ENCODE measurements at regions not wholly inside any gene's neighbourhood (a gene's known extent, or its start where the extent isn't known, plus 50 kb on each side); places are given as distances from the start of the nearest gene placed in this dataset.
"Not testable (repeated sequence)": the region's sequence is repeated elsewhere in the genome, so short reads cannot be mapped to it uniquely, and the experiment has no call there.

DNA sequence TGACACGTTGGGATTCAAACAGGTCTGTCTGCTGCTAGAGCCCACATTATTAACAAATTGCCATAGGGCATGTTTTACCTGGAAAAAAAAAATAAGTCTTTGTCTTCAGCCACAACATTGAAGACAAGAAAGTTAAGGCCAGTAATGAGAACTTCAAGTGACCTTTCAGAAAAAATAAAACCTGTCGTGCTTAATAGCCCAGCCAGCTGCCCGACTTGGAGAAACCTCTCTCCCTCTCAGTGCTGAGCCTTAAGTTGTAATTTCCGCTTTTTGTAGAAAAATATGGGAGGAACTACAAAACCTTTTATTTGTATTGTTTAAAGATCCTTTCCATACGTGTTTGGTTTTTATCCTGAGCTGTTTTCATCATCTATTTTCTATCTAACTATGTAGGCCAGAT is 454.3 kb upstream of the SLITRK6 start:
- H3K4me3 Mint-ChIP-seq; ATAC-seq; H3K27ac Mint-ChIP-seq; H3K4me1 ChIP-seq (ENCODE audit: control insufficient read depth, insufficient read depth, low read length); H3K4me1 Mint-ChIP-seq; H3K9me3 Mint-ChIP-seq; H3K36me3 Mint-ChIP-seq; H3K27ac ChIP-seq (ENCODE audit: low read length); H3K4me3 ChIP-seq (ENCODE audit: low read length); H3K36me3 ChIP-seq (ENCODE audit: control insufficient read depth, insufficient read depth, low read length); H3K27me3 ChIP-seq (ENCODE audit: control insufficient read depth, insufficient read depth, low read length); H3K27me3 Mint-ChIP-seq (ENCODE audit: low read depth in 2 of 2); DNase-seq; intact Hi-C loops (cut with micrococcal nuclease); H3K9me3 ChIP-seq (ENCODE audit: control insufficient read depth, insufficient read depth, low read length): not testable (repeated sequence)
- WGBS (ENCODE audit: insufficient coverage), result no CpG with 5 or more reads among the region's 5 CpGs

DNA sequence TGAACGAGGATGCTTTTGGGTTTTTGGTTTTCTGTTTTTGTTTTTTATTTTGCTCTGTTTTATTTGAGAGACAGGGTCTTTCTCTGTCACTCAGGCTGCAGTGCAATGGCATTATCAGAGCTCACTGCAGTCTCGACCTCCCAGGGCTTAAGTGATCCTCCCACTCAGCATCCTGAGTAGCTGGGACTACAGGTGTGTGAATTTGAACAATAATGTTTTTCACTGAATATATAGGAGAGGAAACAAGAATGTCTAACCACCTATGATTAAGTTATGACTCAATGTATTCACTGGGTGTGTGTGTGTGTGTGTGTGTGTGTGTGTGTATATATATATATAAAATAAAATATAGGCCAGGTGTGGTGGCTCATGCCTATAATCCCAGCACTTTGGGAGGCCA is 456.6 kb upstream of the SLITRK6 start:
- H3K4me1 ChIP-seq (ENCODE audit: control insufficient read depth, insufficient read depth, low read length); H3K36me3 Mint-ChIP-seq; H3K4me1 Mint-ChIP-seq; H3K36me3 ChIP-seq (ENCODE audit: control insufficient read depth, insufficient read depth, low read length); DNase-seq; H3K27ac ChIP-seq (ENCODE audit: low read length); H3K4me3 Mint-ChIP-seq; intact Hi-C loops (cut with micrococcal nuclease); H3K27me3 ChIP-seq (ENCODE audit: control insufficient read depth, insufficient read depth, low read length); ATAC-seq; H3K9me3 Mint-ChIP-seq; H3K27ac Mint-ChIP-seq; H3K27me3 Mint-ChIP-seq (ENCODE audit: low read depth in 2 of 2); H3K9me3 ChIP-seq (ENCODE audit: control insufficient read depth, insufficient read depth, low read length); H3K4me3 ChIP-seq (ENCODE audit: low read length): not testable (repeated sequence)
- WGBS (ENCODE audit: insufficient coverage), result no CpG with 5 or more reads among the region's 2 CpGs

GRCh38 chr13:86269511-86269910 is 470.3 kb upstream of the SLITRK6 start:
- H3K4me1 Mint-ChIP-seq, result no peaks in the 10 kb centered on the region
- H3K4me3 Mint-ChIP-seq, result no peak overlapping the region
- DNase-seq (no peak), ATAC-seq (no peak)
- no peaks in the 10 kb centered on the region for H3K27me3 ChIP-seq (ENCODE audit: control insufficient read depth, insufficient read depth, low read length)
- H3K27ac ChIP-seq (ENCODE audit: low read length), result no peak overlapping the region
- no peak overlapping the region for H3K4me3 ChIP-seq (ENCODE audit: low read length)
- no peaks in the 10 kb centered on the region for H3K9me3 ChIP-seq (ENCODE audit: control insufficient read depth, insufficient read depth, low read length)
- peaks cover 3 to 10% of the 10 kb centered on the region in 2 donors for H3K9me3 Mint-ChIP-seq
- no peaks in the 10 kb centered on the region for H3K36me3 ChIP-seq (ENCODE audit: control insufficient read depth, insufficient read depth, low read length)
- TF ChIP-seq CTCF (IDR thresholded peaks at IDR 0.05), result no peak
- no peaks in the 10 kb centered on the region for H3K4me1 ChIP-seq (ENCODE audit: control insufficient read depth, insufficient read depth, low read length)
- intact Hi-C loops (cut with micrococcal nuclease), result no loop called here
- H3K27ac Mint-ChIP-seq, result no peak overlapping the region
- no peaks in the 10 kb centered on the region for H3K36me3 Mint-ChIP-seq
- H3K27me3 Mint-ChIP-seq (ENCODE audit: low read depth in 2 of 2), result no peaks in the 10 kb centered on the region

- Histone ChIP-seq H3K27ac (ENCODE audit: low read length) (no peak overlapping the region), H3K36me3 (ENCODE audit: control insufficient read depth, insufficient read depth, low read length) (no peaks in the 10 kb centered on the region), H3K27me3 (ENCODE audit: control insufficient read depth, insufficient read depth, low read length) (no peaks in the 10 kb centered on the region), H3K4me1 (ENCODE audit: control insufficient read depth, insufficient read depth, low read length) (no peaks in the 10 kb centered on the region), H3K4me3 (ENCODE audit: low read length) (no peak overlapping the region), H3K9me3 (ENCODE audit: control insufficient read depth, insufficient read depth, low read length) (peaks cover 2% of the 10 kb centered on the region)
- TF ChIP-seq CTCF (IDR thresholded peaks at IDR 0.05), result no peak
- H3K36me3 Mint-ChIP-seq, result no peaks in the 10 kb centered on the region
- ATAC-seq (no peak), DNase-seq (no peak)
- no peak overlapping the region for H3K27ac Mint-ChIP-seq
- H3K4me3 Mint-ChIP-seq, result no peak overlapping the region
- H3K9me3 Mint-ChIP-seq, result peaks cover 4 to 10% of the 10 kb centered on the region in 2 donors
- no CpG with 5 or more reads among the region's 2 CpGs for WGBS (ENCODE audit: insufficient coverage)
- intact Hi-C loops (cut with micrococcal nuclease), result no loop called here
- no peaks in the 10 kb centered on the region for H3K27me3 Mint-ChIP-seq (ENCODE audit: low read depth in 2 of 2)
- no peaks in the 10 kb centered on the region for H3K4me1 Mint-ChIP-seq
Observed at GRCh38 chr13:86282442-86282841, 483.2 kb upstream of the SLITRK6 start.

DNA sequence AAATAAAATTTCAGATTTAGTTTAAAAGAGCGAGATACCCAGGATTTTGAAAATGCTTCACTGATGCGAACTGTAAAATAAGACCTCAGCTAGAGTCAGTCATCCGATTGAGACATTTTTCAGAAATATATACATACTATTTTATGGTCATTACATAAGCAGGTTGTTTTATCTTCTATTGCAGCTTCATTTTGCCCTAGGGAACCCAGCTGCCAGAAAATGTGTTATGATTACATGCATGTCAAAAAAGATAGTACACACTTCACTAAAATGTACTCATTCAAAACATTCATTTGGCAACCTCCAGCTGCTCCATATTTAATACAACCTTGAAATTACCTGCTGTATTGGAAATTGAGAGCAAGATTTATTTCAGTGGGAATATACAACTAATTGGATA is 483.8 kb upstream of the SLITRK6 start:
- peaks cover 2% of the 10 kb centered on the region for H3K9me3 ChIP-seq (ENCODE audit: control insufficient read depth, insufficient read depth, low read length)
- H3K4me1 ChIP-seq (ENCODE audit: control insufficient read depth, insufficient read depth, low read length), result no peaks in the 10 kb centered on the region
- no peak overlapping the region for H3K4me3 ChIP-seq (ENCODE audit: low read length)
- ATAC-seq, result no peak
- no peaks in the 10 kb centered on the region for H3K27me3 Mint-ChIP-seq (ENCODE audit: low read depth in 2 of 2)
- H3K27ac ChIP-seq (ENCODE audit: low read length), result no peak overlapping the region
- H3K4me3 Mint-ChIP-seq, result no peak overlapping the region
- no peaks in the 10 kb centered on the region for H3K36me3 ChIP-seq (ENCODE audit: control insufficient read depth, insufficient read depth, low read length)
- H3K9me3 Mint-ChIP-seq, result peaks cover 4 to 10% of the 10 kb centered on the region in 2 donors
- no peaks in the 10 kb centered on the region for H3K36me3 Mint-ChIP-seq
- no peak overlapping the region for H3K27ac Mint-ChIP-seq
- TF ChIP-seq CTCF (IDR thresholded peaks at IDR 0.05), result no peak
- 66% methylated on average over 2 of the region's 3 CpGs for WGBS (ENCODE audit: insufficient coverage)
- intact Hi-C loops (cut with micrococcal nuclease), result no loop called here
- no peaks in the 10 kb centered on the region for H3K4me1 Mint-ChIP-seq
- no peak for DNase-seq
- no peaks in the 10 kb centered on the region for H3K27me3 ChIP-seq (ENCODE audit: control insufficient read depth, insufficient read depth, low read length)
